OCI-LY3 (cell line): ENCODE measurements at regions not wholly inside any gene's neighbourhood (a gene's known extent, or its start where the extent isn't known, plus 50 kb on each side); places are given as distances from the start of the nearest gene placed in this dataset.

Experiments
- H2AFZ ChIP-seq: fragments of 200-600, 300-600 bp; shearing (Covaris generic); 2 replicates; pipeline ENCODE4 v1.6.0; 2014; ENCODE audit warnings: antibody characterized with exemption, low read depth, low read length
- H3K27ac ChIP-seq: fragments of 200-600, 300-600 bp; sonication (generic); 2 replicates; pipeline ENCODE4 v1.5.1; 2014; ENCODE audit warnings: mild to moderate bottlenecking, low read length, moderate library complexity, mixed read lengths
- H3K27me3 ChIP-seq: fragments of 200-600, 300-600 bp; sonication (generic); 2 replicates; pipeline ENCODE4 v1.6.1; 2014; ENCODE audit warnings: low read depth, low read length, mixed read lengths
- H3K36me3 ChIP-seq: fragments of 200-600, 300-600 bp; sonication (generic); replicated peaks from 2 replicates; pipeline ENCODE3; 2014; ENCODE audit warnings: low read depth, low read length, mixed read lengths
- H3K4me1 ChIP-seq: fragments of 300-600, 200-600 bp; sonication (generic); 2 replicates; pipeline ENCODE4 v1.6.1; 2014; ENCODE audit warnings: low read length, mixed read lengths
- H3K4me2 ChIP-seq: fragments of 200-600, 300-600 bp; sonication (generic); 2 replicates; pipeline ENCODE4 v1.6.1; 2014; ENCODE audit warnings: low read length, mixed read lengths
- H3K4me3 ChIP-seq: fragments of 300-600, 200-600 bp; sonication (generic); 2 replicates; pipeline ENCODE4 v1.5.1; 2014; ENCODE audit warnings: antibody characterized with exemption, mild to moderate bottlenecking, low read length, moderate library complexity
- H3K79me2 ChIP-seq: fragments of 300-600, 200-600 bp; shearing (Covaris generic); 2 replicates; pipeline ENCODE4 v1.6.1; 2014; ENCODE audit warnings: mild to moderate bottlenecking, low read length, mixed read lengths
- H3K9ac ChIP-seq: fragments of 300-600, 200-600 bp; shearing (Covaris generic); 2 replicates; pipeline ENCODE4 v1.6.0; 2014; ENCODE audit warnings: mild to moderate bottlenecking, low read length, moderate library complexity
- H3K9me3 ChIP-seq: fragments of 200-600, 300-600 bp; shearing (Covaris generic); 2 replicates; pipeline ENCODE4 v1.6.1; 2014; ENCODE audit warnings: low read length, mixed read lengths; ENCODE audit not compliant: insufficient read depth
- H4K20me1 ChIP-seq: fragments of 200-600, 300-600 bp; sonication (generic); 2 replicates; pipeline ENCODE4 v1.6.1; 2016; ENCODE audit warnings: low read length, mixed read lengths; ENCODE audit not compliant: insufficient read depth
- CTCF ChIP-seq: fragments of 200-600, 300-600 bp; sonication (generic); IDR thresholded peaks from 2 replicates; pipeline ENCODE4 v1.5.1; 2014; ENCODE audit warnings: antibody characterized with exemption, low read length, low read depth
- EZH2phosphoT487 ChIP-seq: fragments of 200-600 bp; shearing (Covaris generic); IDR thresholded peaks from 2 replicates; pipeline ENCODE4 v1.6.1; 2018; ENCODE audit warnings: antibody characterized with exemption, mixed run types, low read depth

- H2AFZ ChIP-seq: no peak overlapping the region
- H3K9ac ChIP-seq: no peak overlapping the region
- H3K4me2 ChIP-seq: no peak overlapping the region
- H4K20me1 ChIP-seq: no peaks in the 10 kb centered on the region
- H3K27me3 ChIP-seq: no peaks in the 10 kb centered on the region
- no peak for TF ChIP-seq CTCF
- TF ChIP-seq EZH2phosphoT487: no peak
- H3K36me3 ChIP-seq: no peaks in the 10 kb centered on the region
- no peak overlapping the region for H3K4me3 ChIP-seq
- peaks cover 26% of the 10 kb centered on the region for H3K4me1 ChIP-seq
- H3K9me3 ChIP-seq: no peaks in the 10 kb centered on the region
- H3K27ac ChIP-seq: no peak overlapping the region
- H3K79me2 ChIP-seq: no peaks in the 10 kb centered on the region
Observed at GRCh38 chr15:29422606-29423005, 153.0 kb upstream of the NSMCE3 start.

GRCh38 chr15:29420188-29420587, 150.6 kb upstream of the NSMCE3 start:
- Histone ChIP-seq H3K36me3 (no peaks in the 10 kb centered on the region), H3K9ac (no peak overlapping the region), H2AFZ (no peak overlapping the region), H4K20me1 (no peaks in the 10 kb centered on the region), H3K4me2 (peak overlapping the region; percentile 0; the same call in 1 of the 2 replicates), H3K4me1 (peaks cover 26% of the 10 kb centered on the region), H3K27ac (no peak overlapping the region), H3K9me3 (no peaks in the 10 kb centered on the region), H3K27me3 (no peaks in the 10 kb centered on the region), H3K4me3 (no peak overlapping the region), H3K79me2 (no peaks in the 10 kb centered on the region)
- TF ChIP-seq EZH2phosphoT487 (no peak), CTCF (no peak)

GRCh38 chr15:29418931-29419330, 149.3 kb upstream of the NSMCE3 start:
- Histone ChIP-seq H3K4me2 (no peak overlapping the region), H3K4me1 (peaks cover 26% of the 10 kb centered on the region), H4K20me1 (no peaks in the 10 kb centered on the region)

GRCh38 chr15:29418178-29418577, 148.6 kb upstream of the NSMCE3 start:
- no peak for TF ChIP-seq CTCF
- TF ChIP-seq EZH2phosphoT487: no peak
- Histone ChIP-seq H4K20me1 (no peaks in the 10 kb centered on the region), H3K36me3 (no peaks in the 10 kb centered on the region), H3K4me2 (peak overlapping the region; percentile 7; the same call in 1 of the 2 replicates), H3K27ac (no peak overlapping the region), H3K9me3 (no peaks in the 10 kb centered on the region), H3K4me1 (peaks cover 26% of the 10 kb centered on the region), H3K9ac (no peak overlapping the region), H3K27me3 (peaks cover 3% of the 10 kb centered on the region; the same call in 1 of the 2 replicates), H2AFZ (no peak overlapping the region), H3K79me2 (no peaks in the 10 kb centered on the region), H3K4me3 (no peak overlapping the region)

More at GRCh38 chr15:29418931-29419330, 149.3 kb upstream of the NSMCE3 start:
- H3K4me3 ChIP-seq: no peak overlapping the region
- no peaks in the 10 kb centered on the region for H3K79me2 ChIP-seq
- no peak overlapping the region for H3K9ac ChIP-seq
- H2AFZ ChIP-seq: no peak overlapping the region
- H3K9me3 ChIP-seq: no peaks in the 10 kb centered on the region
- H3K27me3 ChIP-seq: no peaks in the 10 kb centered on the region
- TF ChIP-seq CTCF (no peak), EZH2phosphoT487 (no peak)
- no peak overlapping the region for H3K27ac ChIP-seq
- H3K36me3 ChIP-seq: no peaks in the 10 kb centered on the region
